ENCODE measurements at regions not wholly inside any gene's neighbourhood (a gene's known extent, or its start where the extent isn't known, plus 50 kb on each side); places are given as distances from the start of the nearest gene placed in this dataset.

GRCh38 chr3:25073423-25073822 lies 354.6 kb upstream of the RARB start:
- in situ Hi-C loops (cut with MboI) (no loop called here), intact Hi-C loops (cut with micrococcal nuclease; ENCODE audit: unreplicated experiment) (no loop called here)
- ATAC-seq (no peak), DNase-seq (ENCODE audit: low read depth, low spot score) (no peak), FAIRE-seq (no peak)
- ChIA-PET CTCF (no interaction called here), POLR2A (no interaction called here), SMC1A (ENCODE audit: uncharacterized antibody, unreplicated experiment) (no interaction called here), RAD21 (ENCODE audit: unreplicated experiment) (no interaction called here)
- no TSS peak for BruUV-seq (replicated peaks)
- no peak overlapping the region for H3K4me3 ChIP-seq
- no peaks in the 10 kb centered on the region for H4K20me1 ChIP-seq (ENCODE audit: control insufficient read depth, insufficient read depth)
- H3K4me2 ChIP-seq (ENCODE audit: control insufficient read depth, insufficient read depth): no peak overlapping the region
- no peaks in the 10 kb centered on the region for H3K27me3 ChIP-seq (replicated peaks in 1 of 2; ENCODE audit: control insufficient read depth in 2 of 2, insufficient read depth in 2 of 2, low read length in 1 of 2)
- no peak overlapping the region for H3K27ac ChIP-seq (ENCODE audit: control insufficient read depth, insufficient read depth)
- no peak for TF ChIP-seq JUNB (IDR thresholded peaks at IDR 0.05)
- no peak for TF ChIP-seq MYB (IDR thresholded peaks at IDR 0.05; ENCODE audit: borderline replicate concordance, low read depth, low read length)
- H3K4me1 ChIP-seq (ENCODE audit: control insufficient read depth, insufficient read depth, low read length): no peaks in the 10 kb centered on the region
- H3K9me3 ChIP-seq (replicated peaks; ENCODE audit: control insufficient read depth, insufficient read depth, low read length): no peaks in the 10 kb centered on the region
- WGBS (ENCODE audit: insufficient coverage, insufficient replicate concordance, low lambda C conversion rate, missing lambda C conversion rate): 45% methylated on average over 1 of the region's 1 CpG
- no peak overlapping the region for H2AFZ ChIP-seq (ENCODE audit: control insufficient read depth, low read depth, low read length)
- H3K79me2 ChIP-seq (ENCODE audit: control insufficient read depth, insufficient read depth, low read length): no peaks in the 10 kb centered on the region
- H3K36me3 ChIP-seq (ENCODE audit: control insufficient read depth in 2 of 2, insufficient read depth in 2 of 2, low read length in 1 of 2): no peaks in the 10 kb centered on the region
- H3K9ac ChIP-seq (ENCODE audit: control insufficient read depth, insufficient read depth, low read length): no peak overlapping the region

- RAD21 ChIA-PET (ENCODE audit: unreplicated experiment): no interaction called here
- H2AFZ ChIP-seq (ENCODE audit: control insufficient read depth, low read depth, low read length): no peak overlapping the region
- H3K9me3 ChIP-seq (replicated peaks; ENCODE audit: control insufficient read depth, insufficient read depth, low read length): no peaks in the 10 kb centered on the region
- no peaks in the 10 kb centered on the region for H4K20me1 ChIP-seq (ENCODE audit: control insufficient read depth, insufficient read depth)
- no peaks in the 10 kb centered on the region for H3K4me1 ChIP-seq (ENCODE audit: control insufficient read depth, insufficient read depth, low read length)
- intact Hi-C loops (cut with micrococcal nuclease; ENCODE audit: unreplicated experiment) (no loop called here), in situ Hi-C loops (cut with MboI) (no loop called here)
- H3K27ac ChIP-seq (ENCODE audit: control insufficient read depth, insufficient read depth): no peak overlapping the region
- POLR2A ChIA-PET: no interaction called here
- CTCF ChIA-PET: no interaction called here
- H3K79me2 ChIP-seq (ENCODE audit: control insufficient read depth, insufficient read depth, low read length): no peaks in the 10 kb centered on the region
- H3K4me3 ChIP-seq: no peak overlapping the region
- whole genome bisulfite sequencing (ENCODE audit: insufficient coverage, insufficient replicate concordance, low lambda C conversion rate, missing lambda C conversion rate): 64% methylated on average over 3 of the region's 3 CpGs
- DNase-seq (ENCODE audit: low read depth, low spot score): no peak
- H3K4me2 ChIP-seq (ENCODE audit: control insufficient read depth, insufficient read depth): no peak overlapping the region
- H3K9ac ChIP-seq (ENCODE audit: control insufficient read depth, insufficient read depth, low read length): no peak overlapping the region
- H3K36me3 ChIP-seq (ENCODE audit: control insufficient read depth in 2 of 2, insufficient read depth in 2 of 2, low read length in 1 of 2): no peaks in the 10 kb centered on the region
- no peaks in the 10 kb centered on the region for H3K27me3 ChIP-seq (replicated peaks in 1 of 2; ENCODE audit: control insufficient read depth in 2 of 2, insufficient read depth in 2 of 2, low read length in 1 of 2)
- SMC1A ChIA-PET (ENCODE audit: uncharacterized antibody, unreplicated experiment): no interaction called here
- TF ChIP-seq ZSCAN29 (IDR thresholded peaks at IDR 0.05) (no peak), ZNF384 (IDR thresholded peaks at IDR 0.05; ENCODE audit: borderline replicate concordance, low read depth, low read length) (no peak), BCLAF1 (IDR thresholded peaks at IDR 0.05) (no peak), NFYB (IDR thresholded peaks at IDR 0.05; ENCODE audit: insufficient read depth, low read depth, low read length) (no peak), HDGF (IDR thresholded peaks at IDR 0.05) (no peak), CBX3 (IDR thresholded peaks at IDR 0.05; ENCODE audit: borderline replicate concordance, low read depth) (no peak), SMAD5 (IDR thresholded peaks at IDR 0.05; ENCODE audit: low read depth) (no peak), RUNX3 (IDR thresholded peaks at IDR 0.05; ENCODE audit: low read length) (no peak), BMI1 (IDR thresholded peaks at IDR 0.05; ENCODE audit: borderline replicate concordance) (no peak), SREBF2 (IDR thresholded peaks at IDR 0.05; ENCODE audit: low read length) (no peak)
- ATAC-seq: no peak
- no TSS peak for BruUV-seq (replicated peaks)
- FAIRE-seq: no peak
Measured at GRCh38 chr3:25074149-25074548, 353.9 kb upstream of the RARB start.

Data from GM12878 (cell line).